GM12865 (cell line): ENCODE measurements at regions not wholly inside any gene's neighbourhood (a gene's known extent, or its start where the extent isn't known, plus 50 kb on each side); places are given as distances from the start of the nearest gene placed in this dataset.

Source experiments
- DNase-seq: peaks from one replicate; pipeline ENCODE4 v3.0.0; 2010; ENCODE audit warnings: low read depth
- H3K4me3 ChIP-seq: 2 replicates; pipeline ENCODE4 v1.5.1; 2011; ENCODE audit warnings: mild to moderate bottlenecking, low read depth, low read length, control low read depth
- CTCF ChIP-seq: IDR thresholded peaks from 2 replicates; pipeline ENCODE4 v1.5.1; 2011; ENCODE audit warnings: low read length, control low read depth, low read depth, inconsistent platforms; ENCODE audit not compliant: insufficient read depth; ENCODE audit errors: missing control alignments

DNA sequence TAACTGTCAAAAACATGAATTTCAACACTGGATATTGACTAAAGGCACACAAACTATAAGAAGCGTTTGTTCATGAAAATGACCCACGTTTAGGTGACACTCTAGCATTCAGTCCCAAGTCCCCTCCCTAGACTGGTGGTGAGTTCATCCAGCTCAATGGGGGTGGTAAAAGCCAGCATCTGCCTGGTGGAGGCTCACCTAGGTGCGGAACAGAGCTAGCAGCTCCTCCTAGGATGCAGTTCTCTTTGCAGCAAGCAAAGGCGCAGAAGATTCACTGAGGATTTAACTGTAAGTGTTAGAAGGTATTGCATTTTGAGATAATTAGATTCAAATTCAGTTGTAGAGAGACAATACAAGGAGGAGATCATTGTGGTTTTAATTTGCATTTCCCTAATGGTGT is 87.6 kb downstream of the VSTM2A start:
- H3K4me3 ChIP-seq = no peak overlapping the region
- no peak for TF ChIP-seq CTCF
- DNase-seq = no peak

DNA sequence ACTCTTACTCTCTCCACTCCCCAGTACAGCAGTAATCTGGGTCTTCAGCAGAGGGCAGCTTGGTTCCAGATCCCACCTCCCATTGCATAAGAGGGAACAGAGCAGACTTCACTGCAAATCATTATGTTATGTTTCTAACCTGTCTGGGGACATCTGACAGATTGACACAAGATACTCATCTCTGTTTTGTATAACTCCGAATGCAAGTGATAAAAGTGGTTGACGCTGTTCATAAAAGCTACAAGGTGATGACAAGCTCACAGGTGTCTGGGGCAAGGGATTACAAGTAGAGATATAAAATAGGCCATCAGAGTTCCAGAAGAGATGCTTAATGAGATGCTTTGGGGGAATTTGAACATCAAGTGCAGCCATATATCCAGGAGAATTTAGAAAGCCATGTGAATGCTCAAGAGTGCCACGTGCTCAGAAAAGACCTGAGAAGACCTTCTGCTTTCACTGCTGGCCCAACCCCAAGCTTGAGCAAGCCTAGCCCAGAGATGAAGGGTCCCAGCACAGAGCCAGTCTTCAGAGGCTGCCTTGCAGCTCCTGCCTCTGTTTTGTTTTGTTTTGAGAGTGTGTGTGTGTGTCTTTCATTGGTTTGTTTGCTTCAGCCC is 80.6 kb downstream of the VSTM2A start:
- no peak for TF ChIP-seq CTCF
- no peak for DNase-seq

More for the DNA sequence above, 80.6 kb downstream of the VSTM2A start:
- H3K4me3 ChIP-seq = no peak overlapping the region
